ENCODE measurements at regions not wholly inside any gene's neighbourhood (a gene's known extent, or its start where the extent isn't known, plus 50 kb on each side); places are given as distances from the start of the nearest gene placed in this dataset.

- no peak for DNase-seq
Observed at GRCh38 chr12:4106621-4107020, 166.9 kb upstream of the CCND2 start.

DNA sequence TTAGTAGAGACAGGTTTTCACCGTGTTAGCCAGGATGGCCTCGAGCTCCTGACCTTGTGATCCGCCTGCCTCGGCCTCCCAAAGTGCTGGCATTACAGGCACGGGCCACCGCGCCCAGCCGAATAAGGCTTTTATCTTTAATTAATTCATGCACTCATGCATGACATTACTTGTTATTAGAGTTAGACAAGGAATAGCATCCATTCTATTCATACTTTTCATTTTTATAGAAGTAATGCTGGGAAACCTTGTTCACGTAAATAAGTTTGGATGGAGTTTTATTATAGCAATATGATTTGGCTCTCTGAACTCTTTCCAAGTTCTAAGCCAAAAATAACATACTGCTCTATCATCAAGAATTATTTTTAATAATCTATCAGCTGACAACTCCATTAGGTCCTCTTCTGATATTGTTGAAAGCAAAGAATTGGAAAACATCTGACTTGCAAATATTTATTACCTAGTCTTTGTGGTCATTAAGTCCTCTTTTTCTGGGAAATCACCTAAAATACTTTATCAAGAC is 168.8 kb upstream of the CCND2 start:
- no peak for DNase-seq

- no peak for DNase-seq
Observed at GRCh38 chr12:4099276-4099675, 174.3 kb upstream of the CCND2 start.

GRCh38 chr12:4091016-4091743 is 182.4 kb upstream of the CCND2 start:
- no peak for DNase-seq

DNA sequence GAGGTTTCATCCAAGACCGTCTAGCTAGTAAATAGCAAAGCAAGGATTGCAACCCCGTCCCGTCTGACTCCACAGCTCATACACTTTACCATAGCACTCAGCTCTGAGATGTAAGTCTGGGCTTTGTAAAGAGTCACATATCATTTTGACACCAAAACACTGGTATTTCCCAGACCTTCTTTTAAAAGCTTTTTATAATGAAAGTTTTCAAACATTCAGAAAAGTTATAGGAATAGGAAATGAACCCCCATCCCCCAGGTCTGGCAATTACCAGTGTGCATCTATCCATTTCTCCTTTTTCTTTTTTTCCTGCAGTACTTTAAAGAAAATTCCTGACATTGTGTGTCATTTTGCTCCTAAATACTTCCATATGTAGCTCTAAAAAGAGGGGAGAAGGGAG is 183.6 kb upstream of the CCND2 start:
- no peak for DNase-seq

- DNase-seq: peak; percentile 81
Observed at GRCh38 chr12:4089121-4089606, 184.4 kb upstream of the CCND2 start.

DNA sequence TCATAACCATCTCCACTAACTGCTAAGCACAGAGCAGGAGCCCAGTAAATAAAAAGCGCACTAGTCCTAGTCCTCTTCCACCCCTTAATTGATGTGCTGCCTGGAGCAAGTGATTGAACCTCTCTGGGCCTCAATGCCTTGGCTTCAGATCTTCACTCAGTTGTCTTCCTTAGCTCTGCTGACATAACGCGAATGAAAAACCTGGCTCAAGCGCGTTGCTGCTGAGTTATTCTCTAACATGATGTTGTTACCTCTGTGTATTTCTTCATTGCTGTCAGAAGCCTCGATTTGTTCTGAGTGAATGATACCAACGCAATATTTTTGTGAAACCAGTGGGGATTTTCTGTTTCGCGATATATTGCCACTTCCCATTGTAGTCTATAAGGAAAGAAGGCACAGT is 185.1 kb upstream of the CCND2 start:
- no peak for DNase-seq

- DNase-seq: no peak
Observed at GRCh38 chr12:4086481-4086880, 187.1 kb upstream of the CCND2 start.

- DNase-seq: no peak
Observed at GRCh38 chr12:4084573-4084972, 189.0 kb upstream of the CCND2 start.

DNA sequence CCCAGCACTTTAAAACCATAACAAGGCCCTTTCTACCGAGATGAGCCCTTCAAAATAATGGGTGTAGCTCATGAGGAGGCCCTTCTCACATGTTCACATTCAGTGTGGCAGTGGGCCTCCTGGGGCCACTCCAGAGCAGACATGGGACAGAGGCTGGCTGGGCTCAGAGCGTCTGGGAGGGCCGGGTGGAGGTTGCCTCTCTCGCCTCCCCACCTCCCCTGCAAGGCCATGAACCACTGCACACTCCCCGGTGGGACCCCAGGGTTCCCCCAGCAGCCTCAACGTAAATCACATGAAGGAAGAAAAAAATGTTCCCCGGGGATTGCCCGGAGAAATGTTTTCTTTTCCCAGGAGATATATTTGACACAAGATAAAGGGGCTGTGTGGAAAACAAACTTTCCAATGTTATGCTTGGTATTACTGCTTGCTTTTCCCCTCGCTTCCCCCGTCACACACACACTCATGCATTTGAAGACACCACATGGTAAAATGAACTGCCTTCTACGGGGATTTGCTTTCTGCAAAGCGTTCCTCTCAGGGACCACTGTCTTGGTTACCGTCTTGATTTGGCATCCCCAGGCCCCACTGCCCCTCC is 190.7 kb upstream of the CCND2 start:
- DNase-seq: no peak

GRCh38 chr12:4080213-4080612 is 193.3 kb upstream of the CCND2 start:
- no peak for DNase-seq

GRCh38 chr12:4074129-4074528 is 199.4 kb upstream of the CCND2 start:
- DNase-seq: no peak

- no peak for DNase-seq
Observed at GRCh38 chr12:4069670-4070010, 196.4 kb upstream of the PARP11 start.

DNA sequence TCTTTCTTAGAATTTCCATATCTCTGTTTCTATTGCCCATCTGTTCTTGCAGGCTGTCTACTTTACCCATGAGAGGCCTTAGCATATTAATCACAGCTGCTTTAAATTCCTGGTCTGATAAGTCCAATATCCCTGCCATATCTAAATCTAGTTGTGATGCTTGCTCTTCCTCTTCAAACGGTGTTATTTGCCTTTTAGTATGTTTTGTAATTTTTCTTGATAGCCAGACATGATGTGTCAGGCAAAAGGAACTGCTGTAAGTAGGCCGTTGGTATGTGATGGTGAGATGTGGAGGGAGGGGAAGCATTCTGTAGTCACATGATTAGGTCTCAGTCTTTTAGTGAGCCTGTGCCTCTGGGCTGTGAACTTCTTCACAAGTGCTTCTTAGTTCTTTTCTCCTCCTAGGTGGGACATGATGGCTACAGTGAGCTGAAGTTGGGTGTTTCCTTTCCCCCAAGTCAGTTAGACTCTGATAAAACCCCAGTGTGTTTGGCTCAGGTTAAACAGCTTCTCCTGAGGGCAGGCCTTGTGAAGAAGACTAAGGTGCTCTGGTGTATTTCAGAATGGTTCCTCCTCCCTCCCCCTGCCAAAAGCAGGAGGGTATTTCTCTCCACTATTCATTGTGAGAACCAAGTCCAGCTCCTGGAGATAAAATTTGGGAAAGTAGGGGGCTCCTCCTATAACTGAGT is 195.9 kb upstream of the PARP11 start:
- DNase-seq: no peak

- DNase-seq: no peak
Observed at GRCh38 chr12:4064008-4064407, 190.8 kb upstream of the PARP11 start.

DNA sequence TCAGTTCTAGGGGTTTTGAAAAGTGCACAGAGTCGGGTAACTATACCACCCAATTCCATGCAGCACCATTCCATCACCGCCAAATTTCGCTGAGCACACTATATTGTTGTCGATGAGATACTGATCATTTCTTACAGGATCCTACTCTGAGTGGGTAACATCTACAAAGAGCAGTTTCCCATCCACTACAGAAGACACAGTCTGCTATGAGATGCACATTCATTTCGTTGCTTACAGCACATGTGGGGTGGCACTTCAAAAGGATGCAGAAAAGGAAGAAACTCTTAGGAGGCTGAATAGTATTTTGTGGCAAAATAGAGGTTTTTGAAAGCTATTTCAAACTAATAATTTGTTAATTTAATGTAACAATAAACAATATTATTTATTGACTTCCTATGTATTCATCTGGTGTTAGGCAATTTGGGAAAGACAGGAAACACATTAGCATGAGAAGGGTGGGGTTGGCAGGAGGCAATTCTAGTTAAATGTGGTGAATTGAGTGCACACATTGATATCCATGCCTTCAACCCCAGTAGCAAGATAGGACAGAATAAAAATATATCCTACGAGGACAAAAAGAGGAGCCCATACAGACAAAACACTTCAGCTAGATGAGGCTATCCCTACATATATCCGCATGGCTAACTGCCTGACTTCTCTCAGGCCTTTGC is 186.8 kb upstream of the PARP11 start:
- DNase-seq: no peak

DNA sequence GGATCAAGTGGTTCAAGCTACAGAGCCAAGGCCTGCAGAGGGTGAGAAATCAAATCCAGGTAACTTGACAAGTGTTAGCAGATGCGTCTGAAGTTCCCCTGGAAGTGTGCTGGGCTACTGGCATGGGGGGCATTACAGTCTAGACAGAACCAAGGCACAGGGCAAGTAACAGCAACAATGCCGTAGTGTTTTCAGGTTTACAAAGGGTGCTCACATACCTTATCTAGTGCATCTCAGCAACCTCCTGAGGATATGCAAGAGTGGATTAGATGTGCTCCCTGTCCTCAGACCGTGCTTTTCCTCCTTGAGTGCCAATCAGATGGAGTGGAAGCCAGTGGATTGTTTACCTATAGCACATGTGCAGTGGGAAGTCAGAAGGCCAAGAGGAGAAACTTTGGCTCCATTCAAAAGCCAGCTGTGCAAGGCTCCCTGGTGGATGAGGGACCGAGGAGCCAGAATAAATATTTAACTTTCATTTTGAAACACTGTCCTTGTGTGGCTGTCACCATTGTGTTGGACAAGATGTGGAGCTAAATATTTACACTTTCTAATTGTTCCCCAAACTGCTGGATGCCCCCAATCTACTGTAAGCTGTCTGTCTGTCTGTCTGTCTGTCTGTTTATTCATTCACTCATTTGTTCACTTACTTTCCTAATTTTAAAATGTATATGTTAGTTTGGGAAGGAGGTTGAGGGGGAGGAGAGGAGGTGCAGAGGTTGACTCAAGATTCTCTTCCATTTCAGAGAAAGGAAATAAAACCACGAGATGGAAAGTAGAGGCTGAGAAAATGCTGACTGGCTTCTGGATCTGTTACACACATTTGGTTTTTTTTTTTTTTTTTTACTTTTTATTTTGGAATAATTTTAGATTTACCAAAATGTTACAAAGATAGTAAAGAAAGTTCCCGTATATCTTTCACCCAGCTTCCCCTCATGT is 184.0 kb upstream of the PARP11 start:
- no peak for DNase-seq

DNA sequence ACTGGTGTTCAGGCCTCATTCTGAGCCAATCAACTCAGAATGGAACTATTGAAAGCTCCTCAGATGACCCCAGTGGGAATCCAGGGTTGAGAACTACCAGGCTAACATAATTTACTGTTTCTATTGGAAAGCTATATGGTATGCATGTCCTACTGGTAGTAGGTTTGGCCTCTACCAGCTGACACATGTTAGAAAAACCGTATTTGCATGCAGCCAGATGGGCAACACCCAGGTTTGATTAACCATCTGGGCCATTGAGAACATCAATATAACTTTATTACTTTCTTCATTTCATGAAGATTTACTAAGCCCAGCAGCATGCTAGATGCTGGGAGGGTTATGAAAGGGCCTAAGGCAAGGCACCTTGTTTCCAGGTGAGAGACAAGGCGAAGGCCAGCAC is 181.4 kb upstream of the PARP11 start:
- DNase-seq: no peak

DNA sequence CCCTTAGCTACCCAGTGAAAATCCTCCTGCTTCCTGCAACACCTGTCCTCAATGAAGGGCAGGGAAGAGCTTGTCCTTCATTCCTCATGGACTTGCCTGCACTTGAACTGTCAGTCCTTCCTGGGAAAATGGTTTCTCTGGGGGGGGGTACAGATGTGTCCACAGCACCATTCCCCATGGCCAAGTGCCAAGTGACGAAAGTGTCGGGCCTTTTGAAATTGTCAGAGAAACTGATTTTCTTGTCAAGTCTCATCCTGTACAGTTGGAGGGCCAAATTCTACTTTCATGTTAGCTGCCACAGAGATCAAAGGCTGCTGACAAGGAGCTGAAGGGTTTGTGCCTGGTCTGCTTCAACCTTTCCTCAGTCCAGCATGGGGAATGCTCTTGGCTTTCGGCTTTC is 179.5 kb upstream of the PARP11 start:
- no peak for DNase-seq

DNA sequence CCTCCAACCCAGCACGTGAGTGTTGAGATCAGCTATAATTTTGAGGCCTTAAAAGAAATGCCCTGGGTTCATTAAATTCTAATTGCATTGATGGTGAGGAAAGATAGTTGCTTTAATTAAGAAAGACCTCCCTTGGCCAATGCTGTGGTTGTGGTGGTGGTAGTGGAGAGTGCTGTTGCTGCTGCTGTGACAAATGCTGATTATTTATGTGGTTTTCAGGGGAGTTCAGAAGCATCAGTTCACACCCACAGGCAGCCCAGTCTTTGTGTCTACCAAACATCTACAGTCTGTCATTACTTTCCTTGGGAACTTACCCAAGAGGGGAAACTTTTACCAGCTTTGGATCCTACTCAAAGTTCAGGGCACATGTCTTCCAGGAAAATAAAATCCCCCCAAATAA is 178.4 kb upstream of the PARP11 start:
- DNase-seq: no peak

DNA sequence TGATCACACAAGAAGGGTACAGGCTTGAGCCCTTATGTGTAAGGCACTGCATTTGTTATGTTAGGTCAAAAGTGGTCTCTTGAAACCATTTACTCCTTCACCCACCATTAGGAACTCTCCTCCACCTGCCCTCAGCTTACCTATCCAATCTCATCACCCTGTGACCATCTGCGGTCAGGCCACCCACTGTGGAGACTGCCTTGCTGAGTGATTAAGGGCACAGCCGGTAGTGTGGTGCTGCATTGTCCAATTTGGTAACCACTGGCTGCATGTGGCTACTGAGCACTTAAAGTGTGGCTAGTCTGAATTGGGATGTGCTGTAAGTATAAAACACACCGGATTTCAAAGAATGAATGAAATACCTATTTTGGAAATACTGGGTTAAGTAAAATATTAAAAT is 177.1 kb upstream of the PARP11 start:
- no peak for DNase-seq

Data from renal pelvis (tissue), 1 donor.